ENCODE measurements at regions not wholly inside any gene's neighbourhood (a gene's known extent, or its start where the extent isn't known, plus 50 kb on each side); places are given as distances from the start of the nearest gene placed in this dataset.
A peak's percentile ranks its signal among the peaks of the same experiment; 100 is the strongest.
"Not testable (repeated sequence)": the region's sequence is repeated elsewhere in the genome, so short reads cannot be mapped to it uniquely, and the experiment has no call there.

DNA sequence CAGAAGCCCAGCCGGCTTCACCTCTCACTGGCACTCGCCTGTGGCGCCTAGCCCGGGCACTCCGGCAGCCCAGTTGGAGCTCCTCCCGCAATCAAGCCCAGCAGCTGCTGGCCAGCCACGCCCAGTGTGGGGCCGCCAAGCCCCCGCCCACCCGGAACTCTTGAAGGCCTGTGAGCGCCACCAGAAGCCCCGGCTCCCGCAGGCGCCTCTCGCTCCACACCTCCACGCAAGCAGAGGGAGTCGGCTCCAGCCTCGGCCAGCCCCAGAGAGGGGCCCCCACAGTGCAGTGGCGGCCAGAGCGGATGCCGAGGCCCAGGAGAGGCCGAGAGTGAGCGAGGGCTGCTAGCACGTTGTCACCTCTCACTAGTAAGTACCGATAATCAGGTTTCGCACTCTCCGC, 240.7 kb downstream of the TFEC start:
- DNase-seq = no peak

DNA sequence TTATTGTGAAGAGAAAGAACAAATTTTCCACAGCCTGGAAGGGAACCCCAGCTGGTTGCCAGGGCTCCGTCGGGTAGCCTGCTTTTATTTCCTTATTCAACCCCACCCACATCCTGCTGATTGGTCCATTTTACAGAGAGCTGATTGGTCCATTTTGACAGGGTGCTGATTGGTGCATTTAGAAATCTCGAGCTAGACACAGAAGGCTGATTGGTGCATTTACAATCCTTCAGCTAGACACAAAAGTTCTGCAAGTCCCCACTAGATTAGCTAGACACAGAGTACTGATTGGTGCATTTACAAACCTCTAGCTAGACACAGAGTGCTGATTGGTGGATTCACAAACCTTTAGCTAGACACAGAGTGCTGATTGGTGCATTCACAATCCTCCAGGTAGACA, 241.1 kb downstream of the TFEC start:
- not testable (repeated sequence) for DNase-seq

DNA sequence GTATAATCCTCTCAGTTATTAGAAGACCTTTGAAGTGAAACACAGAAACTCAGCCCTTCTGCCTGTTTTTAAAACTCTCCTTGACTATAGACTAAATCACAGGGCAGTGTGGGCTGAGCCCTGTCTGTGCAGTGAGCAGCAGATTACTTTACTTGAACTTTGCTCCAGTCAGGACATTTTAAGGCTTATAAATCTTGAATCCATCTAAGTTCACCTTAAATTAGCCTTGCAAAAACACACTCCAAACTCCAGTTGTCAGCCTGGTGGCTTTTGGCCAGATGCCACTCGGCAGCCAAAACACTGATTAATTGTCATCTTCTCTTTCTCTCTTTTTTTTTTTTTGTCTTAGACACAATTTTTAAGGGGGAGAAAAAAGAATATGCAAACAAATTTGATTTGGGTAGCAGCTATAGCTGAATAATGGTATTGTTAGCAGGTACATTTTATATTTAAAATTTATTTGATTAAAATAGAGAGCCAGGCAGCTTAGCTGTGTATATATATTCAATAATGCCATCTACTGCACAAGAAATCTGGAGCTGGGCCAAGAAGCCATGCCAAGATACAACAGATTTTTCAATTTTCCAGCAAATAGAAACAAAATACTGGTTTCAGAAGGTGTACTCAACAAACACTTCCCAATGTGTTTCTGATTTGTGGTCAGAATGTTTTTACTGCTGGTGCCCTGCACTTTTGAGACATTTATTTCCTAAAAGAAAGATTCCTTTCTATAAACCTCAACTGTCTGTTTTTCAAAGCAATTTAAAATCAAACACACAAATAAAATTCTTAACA, 247.7 kb downstream of the TFEC start:
- no peak for DNase-seq

DNA sequence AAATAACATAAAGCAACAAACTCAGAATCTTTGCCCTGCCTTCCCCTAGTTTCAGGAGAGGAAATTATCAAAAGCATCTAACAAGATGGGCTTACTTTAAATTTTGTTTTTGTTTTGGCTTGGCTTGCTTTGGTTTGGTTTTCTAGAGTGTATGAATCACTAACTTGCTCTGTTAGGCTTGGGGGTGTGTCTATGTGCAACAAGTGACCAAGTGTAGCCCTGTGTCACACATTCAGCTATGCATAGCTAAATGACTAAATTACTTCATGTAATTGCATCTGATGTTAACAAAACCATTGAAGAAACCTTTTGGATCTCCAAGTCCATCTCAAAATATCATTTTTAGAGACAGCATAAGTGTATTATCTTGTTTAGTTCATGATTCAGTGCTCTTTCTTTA, 251.0 kb downstream of the TFEC start:
- DNase-seq = no peak

DNA sequence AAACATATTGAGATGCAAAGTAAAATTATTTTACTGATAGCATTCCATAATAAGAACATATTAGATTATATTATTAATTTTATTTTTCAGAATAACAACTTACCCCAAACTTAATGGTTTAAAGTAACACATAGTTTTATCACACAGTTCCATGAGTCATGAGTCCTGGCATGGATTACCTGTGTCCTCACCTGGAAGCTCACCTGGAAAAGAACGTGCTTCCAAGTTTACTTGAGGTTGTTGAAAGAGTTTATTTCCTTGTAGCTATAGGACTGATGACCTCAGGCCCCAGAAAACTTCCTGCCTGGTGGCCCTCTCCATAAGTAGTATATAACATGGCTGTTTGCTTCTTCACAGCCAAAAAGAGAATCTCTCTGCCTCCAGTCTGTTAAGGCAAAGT, 254.6 kb downstream of the TFEC start:
- DNase-seq = no peak

DNA sequence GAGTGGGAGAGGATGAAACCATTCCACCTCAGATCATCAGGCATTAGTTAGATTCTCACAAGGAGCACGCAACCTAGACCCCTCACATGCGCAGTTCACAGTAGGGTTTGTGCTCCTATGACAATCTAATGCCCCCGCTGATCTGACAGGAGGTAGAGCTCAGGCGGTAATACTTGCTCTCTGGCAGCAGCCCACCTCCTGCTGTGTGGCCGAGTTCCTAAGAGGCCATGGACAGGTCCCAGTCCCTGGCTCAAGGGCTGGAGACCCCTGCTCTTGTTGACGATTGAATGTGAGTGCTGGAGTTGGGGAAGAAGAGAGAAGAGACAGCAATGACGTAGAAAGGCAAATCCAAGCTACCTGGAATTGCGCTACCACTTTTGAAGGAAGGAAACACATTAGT, 267.2 kb downstream of the TFEC start:
- DNase-seq = no peak

DNA sequence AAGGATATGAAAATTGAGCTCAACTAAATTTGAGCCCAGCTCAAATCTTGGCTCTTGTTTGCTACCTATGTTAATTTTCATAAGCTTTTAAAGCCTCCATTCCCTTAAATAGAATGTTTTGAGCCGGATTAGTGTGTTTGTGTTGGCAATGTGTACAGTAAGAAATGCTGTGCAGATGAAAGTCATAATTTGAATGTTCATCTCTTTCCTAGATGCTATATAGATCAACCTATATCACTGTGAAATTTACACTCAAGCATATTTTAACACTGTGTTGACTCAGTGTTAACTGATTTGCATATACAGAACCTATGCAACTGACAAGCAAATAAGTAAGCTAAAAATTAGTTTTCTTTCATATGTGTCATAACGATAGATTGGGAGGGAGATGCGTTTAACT, 272.5 kb downstream of the TFEC start:
- no peak for DNase-seq

DNA sequence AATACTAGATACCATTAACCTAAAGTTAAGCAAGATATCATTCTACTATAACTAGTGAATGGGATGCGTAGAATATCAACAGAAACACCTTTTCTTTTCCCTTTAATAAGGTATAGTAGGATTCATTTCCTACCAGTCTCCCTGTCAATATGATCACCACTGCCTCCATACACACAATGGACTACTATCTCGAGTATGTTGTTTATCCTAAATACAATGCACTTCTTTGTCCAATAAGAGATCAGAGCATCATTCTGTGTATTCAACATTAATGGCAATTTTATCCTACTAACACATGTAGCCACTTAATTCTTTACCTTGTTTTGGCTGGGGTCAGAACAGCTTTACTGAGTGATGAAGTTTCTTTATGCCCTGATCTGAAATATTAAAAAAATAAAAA, 276.3 kb downstream of the TFEC start:
- DNase-seq = no peak

DNA sequence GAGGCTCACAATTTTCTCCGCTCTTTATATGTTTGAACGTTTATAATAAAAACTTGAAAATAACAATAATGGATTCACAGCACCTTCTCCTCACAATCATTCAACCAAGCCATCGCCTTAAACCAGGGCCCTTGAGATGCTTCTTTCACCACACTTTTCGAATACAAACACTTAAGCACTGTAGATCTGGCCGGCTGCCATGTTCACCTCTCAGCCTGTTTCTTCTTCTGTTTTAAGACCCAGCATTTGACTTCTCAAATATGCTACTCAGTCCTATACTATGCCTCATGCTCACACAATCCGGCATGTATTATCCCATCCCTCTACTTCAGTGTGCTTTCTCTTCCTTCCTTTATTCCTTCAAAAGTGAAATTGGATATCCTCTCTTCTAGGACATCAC, 280.6 kb downstream of the TFEC start:
- no peak for DNase-seq

DNA sequence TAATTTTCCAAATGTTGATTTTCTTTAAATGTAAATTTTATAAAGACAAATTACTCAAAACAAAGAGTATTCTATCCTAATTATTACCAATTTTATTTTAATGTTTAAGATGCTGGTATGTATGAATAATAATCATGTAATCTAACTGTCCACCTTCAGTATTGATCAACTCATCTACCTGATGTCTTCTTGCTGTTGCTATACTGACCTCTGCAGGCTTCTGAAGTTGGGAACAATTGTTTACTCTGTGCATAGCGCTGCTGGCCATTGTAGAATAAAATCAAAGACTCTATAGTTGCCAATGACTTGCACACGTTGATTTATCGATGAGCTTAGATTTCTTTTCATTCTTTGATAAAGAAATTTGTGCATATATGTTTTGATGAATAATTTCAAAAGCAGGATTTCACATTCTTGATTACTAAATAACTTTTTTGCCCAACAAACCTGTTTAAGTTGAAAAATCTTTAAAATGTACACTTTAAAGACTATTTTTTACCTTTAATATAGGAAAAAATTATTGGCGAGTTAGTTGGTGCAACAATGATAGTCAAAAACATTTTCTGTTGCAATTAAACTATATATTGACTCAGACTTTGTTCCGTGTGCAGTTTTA, 282.3 kb downstream of the TFEC start:
- no peak for DNase-seq

DNA sequence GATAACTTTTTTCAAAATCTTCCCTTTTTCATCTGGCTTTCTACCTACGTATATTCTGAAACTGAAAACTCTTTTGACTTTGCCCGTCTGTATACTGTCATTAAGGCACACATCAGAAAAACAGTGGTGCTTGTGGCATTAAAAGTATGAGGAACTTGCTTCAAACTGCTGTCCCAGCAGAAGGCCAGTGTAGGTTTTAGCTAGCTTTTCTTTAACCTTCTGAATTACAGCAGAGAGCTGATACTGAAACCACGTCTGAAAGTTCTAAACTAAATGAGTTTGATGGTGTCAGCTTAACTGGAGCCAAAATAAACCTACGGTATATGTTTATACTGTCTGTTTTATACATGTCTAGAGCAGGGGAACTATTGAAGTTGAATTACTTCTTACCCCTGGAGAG, 283.4 kb downstream of the TFEC start:
- no peak for DNase-seq

DNA sequence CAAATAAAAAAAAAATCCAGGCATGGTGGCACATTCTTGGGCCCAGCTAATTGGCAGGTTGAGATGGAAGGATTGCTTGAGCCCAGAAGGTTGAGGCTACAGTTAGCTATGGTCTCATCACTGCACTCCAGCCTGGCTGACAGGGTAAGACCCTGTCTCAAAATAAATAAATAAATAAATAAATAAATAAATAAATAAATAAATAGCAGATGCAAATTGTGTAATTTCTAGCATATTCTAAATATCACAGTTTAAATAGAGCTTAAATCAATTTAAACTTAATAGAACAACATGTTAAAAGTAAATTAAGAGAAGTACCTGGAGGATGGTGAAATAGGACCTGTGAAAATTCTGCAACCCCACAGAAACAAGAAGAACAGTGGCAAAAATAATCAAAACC, 290.5 kb downstream of the TFEC start:
- no peak for DNase-seq

DNA sequence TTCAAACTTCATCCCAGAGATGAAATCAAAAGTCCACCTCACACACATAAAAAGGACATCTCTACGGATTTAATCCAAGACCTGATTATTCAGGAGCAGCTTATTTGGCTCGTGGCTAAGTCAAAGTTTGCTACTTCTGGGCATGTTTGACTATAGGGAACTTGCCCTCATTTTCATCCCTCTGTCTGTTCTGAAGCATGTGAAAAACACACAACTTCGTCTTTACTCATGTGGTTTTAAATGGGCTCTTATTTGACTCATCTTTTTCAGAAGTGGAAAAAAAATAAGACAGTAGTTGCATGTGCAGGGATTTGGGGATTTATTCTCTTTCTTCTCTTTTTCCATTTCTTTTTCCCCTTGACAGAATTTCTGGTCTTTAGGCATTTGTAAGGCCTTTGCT, 295.9 kb downstream of the TFEC start:
- no peak for DNase-seq

DNA sequence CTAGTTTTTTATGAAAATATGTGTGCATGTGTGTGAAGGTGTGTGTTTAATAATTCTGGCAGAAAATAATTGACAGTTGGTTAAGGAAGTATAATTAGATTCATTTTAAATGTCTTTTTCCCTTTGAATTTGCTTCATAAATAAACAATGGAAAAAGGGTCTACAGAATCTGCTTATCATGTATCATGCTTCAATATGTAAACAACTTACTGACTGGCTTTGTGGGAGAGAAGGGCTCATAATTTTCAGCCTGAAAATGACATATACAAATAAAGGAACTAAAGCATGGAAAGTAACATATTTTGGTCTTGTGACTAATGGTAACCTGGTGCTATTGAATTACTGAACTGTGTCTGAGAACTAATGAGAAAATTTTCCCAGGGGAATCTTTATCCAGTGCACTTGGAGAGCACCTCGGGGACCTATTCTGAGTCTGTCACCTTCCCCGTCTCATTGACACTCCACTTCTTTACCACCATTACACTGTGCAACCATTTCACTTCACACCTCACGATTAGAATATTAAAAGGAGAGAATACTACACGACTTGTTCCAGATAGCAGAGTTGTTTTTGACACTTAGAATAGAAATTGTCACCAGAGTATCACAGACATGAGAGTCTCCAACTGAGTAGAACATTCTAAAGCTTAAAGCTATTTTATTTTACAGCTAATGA, 298.6 kb downstream of the TFEC start:
- no peak for DNase-seq

DNA sequence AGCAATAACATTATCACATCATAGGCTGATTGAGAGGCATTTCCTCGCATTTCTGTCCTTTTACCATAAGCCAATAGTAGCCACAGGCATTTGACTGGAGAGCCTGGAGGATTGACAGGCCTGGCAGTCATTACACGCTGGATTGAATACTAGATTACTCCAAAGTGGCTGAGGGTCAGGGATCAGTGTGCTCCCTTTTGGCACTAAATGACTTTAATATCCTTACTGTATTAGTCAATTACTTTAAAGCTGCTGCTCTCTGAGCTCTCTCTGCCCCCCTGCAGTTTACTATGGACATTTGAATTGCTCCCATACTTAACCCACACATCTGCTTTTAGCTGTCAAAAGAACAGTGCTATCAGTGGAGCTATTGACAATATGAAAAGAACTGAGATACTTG, 302.0 kb downstream of the TFEC start:
- DNase-seq = no peak

DNA sequence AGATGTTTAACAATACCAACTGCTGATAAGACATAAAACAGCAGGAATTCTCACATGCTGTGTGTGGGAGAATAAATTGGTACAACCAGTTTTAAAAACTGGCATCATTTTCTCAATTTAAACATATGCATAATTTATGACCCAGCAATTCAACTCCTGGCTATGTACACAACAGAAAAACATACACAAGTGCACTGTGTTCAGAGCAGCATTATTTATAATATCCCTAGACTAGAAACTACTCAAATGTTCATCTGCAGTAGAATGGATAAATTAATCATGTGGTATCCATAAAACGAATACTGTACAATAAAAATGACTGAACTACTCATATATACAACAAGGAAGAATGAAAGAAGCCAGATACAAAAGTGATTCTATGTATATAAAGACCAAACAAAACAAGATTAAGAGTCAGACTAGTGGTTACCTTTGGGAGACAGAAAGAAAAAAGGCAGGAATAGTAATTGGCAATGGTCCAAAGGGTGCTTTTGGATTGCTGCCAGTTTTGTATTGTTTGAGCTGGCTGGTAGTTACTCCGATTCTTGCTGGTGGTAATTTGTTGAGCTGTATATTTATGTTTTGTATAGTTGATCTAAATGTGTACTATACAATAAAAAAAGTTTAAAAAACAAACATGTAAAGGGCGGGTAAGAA, 306.0 kb downstream of the TFEC start:
- peak; percentile 37 to 86 for DNase-seq

DNA sequence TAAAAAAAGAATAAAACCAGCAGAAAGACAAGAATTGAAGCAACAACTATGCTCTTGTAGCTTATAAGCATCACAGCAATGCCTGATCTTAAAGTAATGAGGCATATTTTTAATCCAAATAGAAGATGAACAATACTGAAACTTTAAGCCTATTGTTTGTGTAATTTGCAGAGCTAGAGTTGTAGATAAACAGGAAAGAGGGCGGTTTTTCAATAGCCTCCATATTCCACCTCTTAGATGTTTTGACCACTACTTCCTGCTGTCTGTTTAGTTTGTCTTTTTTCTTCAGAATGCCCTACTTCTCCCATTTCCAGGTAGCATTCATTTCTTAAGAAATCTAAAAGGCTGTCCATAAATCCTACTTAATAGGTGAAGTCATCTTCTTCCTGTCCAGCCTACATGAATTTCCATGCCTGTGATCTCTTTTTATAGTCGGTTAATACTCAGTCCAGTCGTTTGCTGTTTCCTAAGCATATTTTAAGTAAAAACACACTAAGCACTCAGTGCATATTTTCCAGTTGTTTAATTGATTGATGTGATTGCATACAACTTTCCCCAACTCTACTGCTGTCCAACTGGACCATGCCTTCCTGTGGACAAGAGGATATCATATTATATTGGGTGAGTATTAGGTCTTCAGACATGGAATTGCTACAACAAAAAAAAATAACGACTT, 308.1 kb downstream of the TFEC start:
- DNase-seq = no peak

DNA sequence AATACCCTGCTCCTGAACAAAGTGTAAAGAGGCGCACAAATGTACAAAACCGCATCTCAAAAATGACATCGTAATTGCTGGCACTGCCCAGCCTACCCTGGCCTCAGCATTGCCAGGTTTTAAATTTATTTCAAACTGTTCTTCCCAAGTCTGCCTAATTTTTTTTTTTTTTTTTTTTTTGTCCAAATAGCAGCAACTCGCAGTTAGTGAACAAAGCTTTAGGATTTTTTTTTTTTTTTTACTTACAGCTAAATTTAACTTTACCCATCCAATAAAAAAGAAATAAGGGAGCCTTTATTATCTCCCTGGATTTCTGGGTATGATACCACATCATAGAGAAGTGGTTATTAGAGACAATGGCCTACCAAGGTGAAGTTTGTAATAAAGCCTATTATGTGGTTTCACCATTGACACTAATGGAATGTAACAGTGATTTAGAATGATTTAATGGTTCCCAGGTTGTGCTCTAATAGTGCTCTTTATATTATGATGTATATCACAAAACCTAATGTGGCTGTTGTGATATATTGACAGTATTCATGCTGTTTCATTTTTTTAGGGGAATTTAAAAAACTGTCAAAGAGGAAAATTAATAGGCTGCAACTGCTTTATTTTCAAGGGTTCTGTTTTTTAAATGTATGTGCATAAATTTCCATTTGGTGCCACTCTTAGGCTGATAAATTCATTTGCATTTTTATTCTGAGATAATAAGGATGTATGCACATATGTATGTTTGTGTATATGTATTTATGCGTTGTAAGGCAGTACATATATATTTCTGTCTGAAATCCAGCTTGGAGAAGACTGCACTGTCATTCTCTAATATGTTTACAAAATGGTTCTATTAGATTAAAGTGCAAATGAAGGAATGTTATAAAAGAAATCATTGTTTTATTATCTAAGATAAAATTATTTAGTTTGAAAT, 309.0 kb downstream of the TFEC start:
- DNase-seq = no peak

DNA sequence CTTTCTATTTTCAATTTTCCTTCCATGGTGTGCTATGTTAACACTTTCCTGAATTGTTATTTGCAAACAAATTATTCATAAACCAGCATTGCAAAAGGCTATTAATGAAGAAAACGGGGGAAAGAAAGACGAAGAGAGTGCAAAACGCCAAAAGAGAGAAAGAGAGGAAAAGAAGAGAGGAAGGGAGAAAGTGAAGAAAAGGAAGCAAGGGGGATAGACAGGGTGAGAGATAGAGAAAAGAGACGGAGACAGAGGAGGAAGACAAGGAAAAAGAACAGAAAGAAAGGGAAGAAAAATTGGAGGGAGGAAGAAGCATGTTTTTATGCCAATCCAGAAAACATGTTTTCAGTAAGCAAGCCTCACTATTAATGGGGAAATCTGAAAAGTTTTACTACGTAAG, 310.6 kb downstream of the TFEC start:
- DNase-seq = no peak

DNA sequence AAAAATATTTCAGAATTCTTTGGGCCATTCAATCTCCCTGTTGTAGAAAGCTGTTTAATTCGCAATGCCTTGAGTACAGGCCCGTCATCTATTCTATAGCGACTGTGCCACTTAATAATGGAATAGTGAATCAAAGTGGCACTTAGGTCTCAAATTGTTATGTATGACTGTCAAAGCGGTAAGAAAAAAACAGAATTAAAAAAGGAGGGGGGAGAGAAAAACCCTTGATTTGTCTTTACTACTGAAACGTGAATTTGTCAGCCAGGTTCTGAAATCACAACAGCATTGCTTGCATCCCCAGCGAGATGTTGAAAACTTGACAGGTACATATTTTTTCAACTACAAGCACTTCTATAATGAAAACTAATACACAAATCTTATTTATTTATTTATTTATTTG, 320.9 kb downstream of the TFEC start:
- DNase-seq = no peak

DNA sequence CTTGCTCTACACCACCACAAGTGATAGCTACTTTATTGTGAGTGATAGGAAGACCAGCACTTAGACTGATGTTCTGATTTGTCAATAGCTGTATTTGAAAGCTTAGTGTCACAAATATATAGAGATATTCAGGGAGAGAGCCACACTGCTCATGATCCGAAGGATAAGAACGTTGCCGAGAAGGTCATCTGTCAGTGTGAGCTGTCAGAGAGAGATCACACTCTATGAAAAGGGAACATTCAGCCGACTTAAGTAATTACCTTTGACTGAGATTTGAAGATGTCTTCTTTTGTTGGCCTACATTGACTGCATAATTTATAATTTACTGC, 322.6 kb downstream of the TFEC start:
- no peak for DNase-seq

Measured in NCI-H1930 (cell line).